CD4-positive, alpha-beta T cell (primary cell): ENCODE measurements at regions not wholly inside any gene's neighbourhood (a gene's known extent, or its start where the extent isn't known, plus 50 kb on each side); places are given as distances from the start of the nearest gene placed in this dataset.

Source experiments
- ATAC-seq: fragments of 200-7000 bp; cut with Tn5 transposase; one replicate; pipeline ENCODE4 v1.10.0; 2022; ENCODE audit warnings: mild to moderate bottlenecking; ENCODE audit not compliant: poor library complexity
- CTCF ChIA-PET: fragments of 350-600 bp; sonication (Branson Sonifier 250); formaldehyde crosslinking; loops from one replicate; lab custom pipeline; 2021; ENCODE audit warnings: antibody characterized with exemption, inconsistent platforms; lab: Charles Lee
- POLR2A ChIA-PET: fragments of 350-600 bp; sonication (Branson Sonifier 250); formaldehyde crosslinking; loops from one replicate; lab custom pipeline; 2021; ENCODE audit warnings: antibody characterized with exemption, inconsistent platforms; lab: Charles Lee
- DNase-seq, 14 experiments: peaks; one replicate each; pipeline ENCODE4 v3.0.0-alpha.2; 2013 to 2020; ENCODE audit warnings: mixed read lengths in 2 of 14
- H3K27ac ChIP-seq, 2 donors: one replicate each; pipeline versions ENCODE4 v1.5.1 to v1.7.0; 2013; ENCODE audit warnings: low read length in 2 of 2, low read depth in 1 of 2, mild to moderate bottlenecking in 1 of 2
- H3K27me3 ChIP-seq, 2 experiments: 1 replicate in 1 of 2; 2 replicates in 1 of 2; pipeline versions ENCODE4 v1.6.1 to v1.7.0; 2013; ENCODE audit warnings: low read length in 2 of 2, control low read depth in 1 of 2, mild to moderate bottlenecking in 1 of 2, moderate library complexity in 1 of 2; ENCODE audit not compliant: insufficient read depth in 2 of 2, control insufficient read depth in 1 of 2
- H3K36me3 ChIP-seq: one replicate; pipeline ENCODE4 v1.6.1; 2013; ENCODE audit warnings: low read length, control low read depth; ENCODE audit not compliant: insufficient read depth
- H3K4me1 ChIP-seq: one replicate; pipeline ENCODE4 v1.6.1; 2013; ENCODE audit warnings: low read length, control low read depth; ENCODE audit not compliant: insufficient read depth
- H3K4me3 ChIP-seq: one replicate; pipeline ENCODE4 v1.5.1; 2013; ENCODE audit warnings: mild to moderate bottlenecking, low read length, moderate library complexity
- H3K9me3 ChIP-seq, 2 experiments: 1 replicate in 1 of 2; 2 replicates in 1 of 2; pipeline versions ENCODE4 v1.6.1 to v1.7.0; 2013; ENCODE audit warnings: low read length in 2 of 2, mild to moderate bottlenecking in 2 of 2, control low read depth in 1 of 2, moderate library complexity in 1 of 2; ENCODE audit not compliant: control insufficient read depth in 1 of 2, insufficient read depth in 1 of 2
- H3K27ac Mint-ChIP-seq: one replicate; pipeline ENCODE4 v1.8.0; 2020; ENCODE audit warnings: mixed read lengths
- H3K27me3 Mint-ChIP-seq: one replicate; pipeline ENCODE4 v1.8.0; 2021; ENCODE audit warnings: mixed read lengths
- H3K36me3 Mint-ChIP-seq: one replicate; pipeline ENCODE4 v1.8.0; 2021; ENCODE audit warnings: low read depth, mixed read lengths
- H3K4me1 Mint-ChIP-seq: one replicate; pipeline ENCODE4 v1.8.0; 2021; ENCODE audit warnings: low read depth, mixed read lengths
- H3K4me3 Mint-ChIP-seq: one replicate; pipeline ENCODE4 v1.8.0; 2020; ENCODE audit warnings: mild to moderate bottlenecking, mixed read lengths
- H3K9me3 Mint-ChIP-seq: one replicate; pipeline ENCODE4 v1.8.0; 2020; ENCODE audit warnings: mixed read lengths
- CTCF ChIP-seq: fragments of 200-600 bp; IDR thresholded peaks from one replicate; pipeline ENCODE4 v1.8.0; 2022; ENCODE audit warnings: antibody characterized with exemption, mild to moderate bottlenecking
- intact Hi-C, 2 experiments: fragments of 100-400 bp; cut with DNase I in 1 of 2; cut with micrococcal nuclease in 1 of 2; formaldehyde crosslinking; loops; one replicate each; pipeline versions ENCODE4 v1.15.1 to v1.9.0; 2023 to 2025; cut with DNase I, micrococcal nuclease

- no peak for TF ChIP-seq CTCF
- POLR2A ChIA-PET, result no interaction called here
- CTCF ChIA-PET, result no interaction called here
- no peaks in the 10 kb centered on the region for H3K4me1 Mint-ChIP-seq
- H3K4me3 ChIP-seq, result no peak overlapping the region
- no peaks in the 10 kb centered on the region for H3K4me1 ChIP-seq
- H3K9me3 Mint-ChIP-seq, result no peaks in the 10 kb centered on the region
- intact Hi-C loops, result no loop called here
- no peak for ATAC-seq
- H3K9me3 ChIP-seq, result no peaks in the 10 kb centered on the region
- no peak overlapping the region for H3K27ac Mint-ChIP-seq
- peaks cover 12% of the 10 kb centered on the region for H3K27me3 Mint-ChIP-seq
- H3K36me3 ChIP-seq, result no peaks in the 10 kb centered on the region
- H3K27me3 ChIP-seq, result no peaks in the 10 kb centered on the region
- no peak overlapping the region for H3K27ac ChIP-seq
- DNase-seq, result no peak
- no peaks in the 10 kb centered on the region for H3K36me3 Mint-ChIP-seq
- no peak overlapping the region for H3K4me3 Mint-ChIP-seq
Observed at GRCh38 chr14:58792416-58792815, 154.7 kb downstream of the DACT1 start.

GRCh38 chr14:58793131-58793740, 155.5 kb downstream of the DACT1 start:
- Histone ChIP-seq H3K27ac (no peak overlapping the region), H3K4me1 (no peaks in the 10 kb centered on the region), H3K36me3 (no peaks in the 10 kb centered on the region), H3K4me3 (no peak overlapping the region), H3K27me3 (no peaks in the 10 kb centered on the region), H3K9me3 (no peaks in the 10 kb centered on the region)
- Mint-ChIP-seq H3K4me3 (no peak overlapping the region), H3K36me3 (no peaks in the 10 kb centered on the region), H3K27ac (no peak overlapping the region), H3K4me1 (no peaks in the 10 kb centered on the region), H3K9me3 (no peaks in the 10 kb centered on the region), H3K27me3 (peaks cover 9% of the 10 kb centered on the region)
- intact Hi-C loops, result no loop called here
- no peak for DNase-seq
- no peak for TF ChIP-seq CTCF
- ATAC-seq, result no peak
- ChIA-PET POLR2A (no interaction called here), CTCF (no interaction called here)

GRCh38 chr14:58794993-58795762, 157.4 kb downstream of the DACT1 start:
- Histone ChIP-seq H3K4me1 (no peaks in the 10 kb centered on the region), H3K36me3 (no peaks in the 10 kb centered on the region), H3K9me3 (no peaks in the 10 kb centered on the region), H3K4me3 (no peak overlapping the region), H3K27ac (no peak overlapping the region), H3K27me3 (no peaks in the 10 kb centered on the region)
- ATAC-seq, result no peak
- Mint-ChIP-seq H3K4me1 (no peaks in the 10 kb centered on the region), H3K27me3 (no peaks in the 10 kb centered on the region), H3K9me3 (no peaks in the 10 kb centered on the region), H3K36me3 (no peaks in the 10 kb centered on the region), H3K4me3 (no peak overlapping the region), H3K27ac (no peak overlapping the region)
- intact Hi-C loops, result no loop called here
- ChIA-PET POLR2A (no interaction called here), CTCF (no interaction called here)
- no peak for DNase-seq
- TF ChIP-seq CTCF, result no peak
